MG63 (cell line): ENCODE measurements at regions not wholly inside any gene's neighbourhood (a gene's known extent, or its start where the extent isn't known, plus 50 kb on each side); places are given as distances from the start of the nearest gene placed in this dataset.
A peak's percentile ranks its signal among the peaks of the same experiment; 100 is the strongest.

Source experiments
- DNase-seq: peaks from one replicate; pipeline ENCODE4 v3.0.0-alpha.2; 2020
- H3K27me3 ChIP-seq: fragments of 250-450 bp; sonication (Bioruptor Pico); 2 replicates; pipeline ENCODE4 v1.5.1; 2020; ENCODE audit warnings: mild to moderate bottlenecking, moderate library complexity
- H3K36me3 ChIP-seq: fragments of 250-450 bp; sonication (Bioruptor Pico); 2 replicates; pipeline ENCODE4 v1.5.1; 2020; ENCODE audit warnings: mild to moderate bottlenecking, moderate library complexity
- H3K4me3 ChIP-seq: fragments of 250-450 bp; sonication (Bioruptor Pico); 2 replicates; pipeline ENCODE4 v1.5.1; 2020; ENCODE audit warnings: mild to moderate bottlenecking, moderate library complexity
- H3K9me3 ChIP-seq: fragments of 250-450 bp; sonication (Bioruptor Pico); 2 replicates; pipeline ENCODE4 v1.5.1; 2020; ENCODE audit warnings: mild to moderate bottlenecking, moderate library complexity

- no peaks in the 10 kb centered on the region for H3K36me3 ChIP-seq
- DNase-seq, result peak; percentile 52
- no peaks in the 10 kb centered on the region for H3K9me3 ChIP-seq
- H3K27me3 ChIP-seq, result no peaks in the 10 kb centered on the region
- H3K4me3 ChIP-seq, result no peak overlapping the region
Measured at GRCh38 chr1:226816576-226816975, 53.8 kb upstream of the PSEN2 start.

- Histone ChIP-seq H3K4me3 (no peak overlapping the region), H3K27me3 (no peaks in the 10 kb centered on the region), H3K9me3 (no peaks in the 10 kb centered on the region), H3K36me3 (no peaks in the 10 kb centered on the region)
- DNase-seq, result peak; percentile 90
Measured at GRCh38 chr1:226814751-226815537, 55.5 kb upstream of the PSEN2 start.

GRCh38 chr1:226813671-226814591, 56.5 kb upstream of the PSEN2 start:
- Histone ChIP-seq H3K4me3 (no peak overlapping the region), H3K9me3 (no peaks in the 10 kb centered on the region), H3K27me3 (no peaks in the 10 kb centered on the region), H3K36me3 (no peaks in the 10 kb centered on the region)
- no peak for DNase-seq

- Histone ChIP-seq H3K9me3 (no peaks in the 10 kb centered on the region), H3K4me3 (no peak overlapping the region), H3K27me3 (no peaks in the 10 kb centered on the region), H3K36me3 (no peaks in the 10 kb centered on the region)
- DNase-seq, result no peak
Measured at GRCh38 chr1:226810681-226811080, 59.7 kb upstream of the PSEN2 start.

- H3K36me3 ChIP-seq, result no peaks in the 10 kb centered on the region
- no peaks in the 10 kb centered on the region for H3K9me3 ChIP-seq
- H3K4me3 ChIP-seq, result no peak overlapping the region
- peak; percentile 91 for DNase-seq
- H3K27me3 ChIP-seq, result no peaks in the 10 kb centered on the region
Measured at GRCh38 chr1:226809785-226810571, 60.4 kb upstream of the PSEN2 start.

DNA sequence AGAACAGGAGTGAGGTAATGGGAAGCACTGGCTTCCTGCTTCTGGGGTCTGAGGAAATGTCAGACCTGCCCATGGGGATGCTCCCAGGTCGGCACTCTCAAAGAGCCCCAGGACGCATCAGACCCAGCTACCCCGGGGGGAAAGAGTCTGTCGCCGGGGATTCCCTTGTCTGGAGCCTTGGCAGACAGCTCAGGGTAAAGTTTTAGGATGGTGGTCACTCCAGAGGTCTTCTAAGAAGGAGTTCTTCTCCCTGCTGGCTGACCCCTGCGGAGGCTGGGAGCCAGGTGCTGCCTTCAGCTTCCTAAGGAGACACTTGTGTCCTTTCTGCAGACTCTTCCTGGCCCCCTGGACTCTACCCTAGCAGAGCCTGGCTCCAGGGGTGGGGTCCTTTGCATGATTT, 61.9 kb upstream of the PSEN2 start:
- H3K27me3 ChIP-seq, result no peaks in the 10 kb centered on the region
- no peak for DNase-seq
- no peaks in the 10 kb centered on the region for H3K36me3 ChIP-seq
- no peaks in the 10 kb centered on the region for H3K9me3 ChIP-seq
- H3K4me3 ChIP-seq, result no peak overlapping the region

GRCh38 chr1:226806988-226807387, 63.4 kb upstream of the PSEN2 start:
- H3K9me3 ChIP-seq, result no peaks in the 10 kb centered on the region
- no peak overlapping the region for H3K4me3 ChIP-seq
- H3K27me3 ChIP-seq, result no peaks in the 10 kb centered on the region
- DNase-seq, result no peak
- no peaks in the 10 kb centered on the region for H3K36me3 ChIP-seq

DNA sequence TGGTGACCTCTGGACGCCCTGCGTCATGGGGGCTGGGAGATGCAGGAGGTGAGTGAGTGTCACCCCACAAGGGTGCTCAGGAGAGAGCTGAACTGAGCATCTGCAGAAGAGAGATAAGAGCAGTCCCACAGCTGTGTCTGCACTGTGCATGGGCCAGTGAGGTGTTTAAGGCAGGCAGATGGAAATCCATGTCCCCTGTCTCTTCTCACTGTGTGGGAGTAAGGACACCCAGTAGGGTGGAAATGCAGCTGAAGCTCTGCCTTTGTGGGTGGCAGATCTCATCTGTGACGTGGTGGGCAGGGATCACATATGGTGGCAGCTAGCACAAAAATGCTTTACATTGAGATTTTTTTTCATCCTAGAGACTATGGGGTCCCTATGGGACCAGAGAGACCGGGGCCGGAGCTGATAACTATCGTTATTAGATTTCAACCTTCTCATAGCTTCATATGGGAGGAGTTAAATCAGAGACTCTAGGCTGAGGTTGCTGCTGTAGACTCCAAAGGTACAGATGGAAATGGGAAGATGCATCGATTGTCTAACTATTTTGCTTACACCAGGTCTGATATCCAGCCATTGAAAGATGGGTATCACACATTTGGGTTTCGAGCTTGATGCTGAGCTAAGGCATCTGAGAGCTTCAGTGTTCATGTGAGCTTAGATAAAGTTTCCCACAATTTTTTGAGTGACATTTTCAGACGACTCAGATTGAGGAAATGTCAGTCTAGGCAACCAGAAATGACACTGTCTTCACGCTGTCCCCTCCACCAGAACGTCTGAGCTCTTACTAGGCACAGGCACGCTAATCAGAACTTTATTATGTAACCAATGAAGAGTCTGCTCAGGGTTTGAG, 65.3 kb upstream of the PSEN2 start:
- no peaks in the 10 kb centered on the region for H3K27me3 ChIP-seq
- H3K36me3 ChIP-seq, result no peaks in the 10 kb centered on the region
- no peak overlapping the region for H3K4me3 ChIP-seq
- DNase-seq, result no peak
- no peaks in the 10 kb centered on the region for H3K9me3 ChIP-seq

DNA sequence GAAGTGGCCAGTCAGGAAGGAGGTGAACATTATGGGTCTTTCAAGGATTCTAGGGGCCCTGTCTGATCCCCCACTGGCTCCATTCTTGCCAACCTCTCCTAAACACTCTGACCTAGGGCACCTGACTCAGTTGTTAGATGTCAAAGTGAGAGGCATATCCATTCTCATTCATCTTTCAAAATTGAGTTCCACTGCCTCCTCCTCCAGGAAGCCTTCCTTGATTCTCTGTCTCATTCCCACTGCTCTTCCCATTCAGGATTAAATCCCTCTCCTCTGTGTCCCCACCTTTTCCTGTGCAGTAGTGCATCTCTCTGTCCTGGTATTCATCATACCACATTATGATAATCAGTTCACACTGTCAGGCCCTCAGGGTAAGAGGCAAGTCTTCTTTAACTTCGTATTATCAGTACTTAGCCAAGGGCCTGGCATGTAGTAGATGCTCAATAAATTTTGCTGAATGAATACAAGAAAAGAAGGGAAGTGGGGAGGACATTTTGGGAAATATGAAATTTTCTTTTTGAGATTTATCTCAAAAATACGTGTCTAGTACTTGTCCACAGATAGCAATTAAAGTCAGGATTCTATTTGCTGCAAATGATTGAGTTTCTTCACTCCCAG, 61.8 kb upstream of the ITPKB start:
- H3K36me3 ChIP-seq, result no peaks in the 10 kb centered on the region
- no peak overlapping the region for H3K4me3 ChIP-seq
- no peaks in the 10 kb centered on the region for H3K27me3 ChIP-seq
- H3K9me3 ChIP-seq, result no peaks in the 10 kb centered on the region
- DNase-seq, result no peak

- DNase-seq, result no peak
- H3K9me3 ChIP-seq, result no peaks in the 10 kb centered on the region
- H3K36me3 ChIP-seq, result no peaks in the 10 kb centered on the region
- H3K4me3 ChIP-seq, result no peak overlapping the region
- H3K27me3 ChIP-seq, result no peaks in the 10 kb centered on the region
Measured at GRCh38 chr1:226799634-226800281, 60.7 kb upstream of the ITPKB start.

DNA sequence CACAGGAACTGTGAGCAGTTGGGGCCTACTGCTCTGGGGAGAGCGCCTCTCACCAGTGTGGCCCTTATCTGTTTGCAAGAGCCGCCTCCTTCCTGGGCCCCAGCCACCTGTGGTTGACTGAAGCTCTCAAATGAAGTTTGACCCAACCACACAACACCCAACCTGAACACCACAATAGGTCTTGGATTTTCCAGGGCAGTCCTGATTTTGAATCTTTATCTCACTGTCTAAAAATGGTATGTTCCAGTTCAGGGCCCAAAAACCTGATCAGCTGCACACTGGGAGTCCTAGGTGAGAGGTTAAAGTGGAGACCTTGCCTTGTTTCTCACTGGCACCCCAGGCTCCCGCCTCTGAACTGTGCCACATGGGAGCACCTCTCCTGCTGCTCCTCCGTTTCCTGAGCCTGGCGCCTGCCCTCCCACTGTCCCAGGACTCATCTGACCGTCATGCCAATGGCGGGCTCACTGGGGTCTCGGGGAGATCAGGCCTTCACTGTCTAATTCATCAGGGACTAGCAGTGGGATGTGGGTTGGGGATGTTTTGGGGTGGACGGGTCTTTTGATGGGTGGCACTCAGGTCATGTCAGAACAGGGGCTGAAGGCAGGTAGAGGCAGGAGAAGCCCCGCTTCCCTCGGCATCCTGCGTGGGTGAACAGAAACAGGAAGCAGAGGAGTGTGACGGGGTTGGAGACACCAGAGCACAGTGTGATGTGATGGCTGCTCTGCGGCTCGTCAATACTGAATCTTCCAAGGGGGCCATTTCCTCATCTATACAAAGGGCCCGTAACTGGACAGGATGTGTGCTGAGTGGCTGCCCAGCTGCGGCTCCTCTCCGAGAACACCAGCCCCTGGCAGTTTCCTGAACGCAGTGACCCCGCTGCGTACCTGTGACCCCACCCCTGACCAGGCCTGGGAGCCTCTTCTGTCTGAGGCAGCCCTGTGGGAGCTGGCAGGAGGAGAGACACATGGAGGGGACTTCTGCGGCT, 59.6 kb upstream of the ITPKB start:
- no peak overlapping the region for H3K4me3 ChIP-seq
- no peak for DNase-seq
- no peaks in the 10 kb centered on the region for H3K9me3 ChIP-seq
- H3K36me3 ChIP-seq, result no peaks in the 10 kb centered on the region
- H3K27me3 ChIP-seq, result no peaks in the 10 kb centered on the region

GRCh38 chr1:226797151-226797550, 58.1 kb upstream of the ITPKB start:
- Histone ChIP-seq H3K27me3 (no peaks in the 10 kb centered on the region), H3K9me3 (no peaks in the 10 kb centered on the region), H3K36me3 (no peaks in the 10 kb centered on the region), H3K4me3 (no peak overlapping the region)
- DNase-seq, result no peak

- Histone ChIP-seq H3K27me3 (no peaks in the 10 kb centered on the region), H3K9me3 (no peaks in the 10 kb centered on the region), H3K36me3 (no peaks in the 10 kb centered on the region), H3K4me3 (no peak overlapping the region)
- DNase-seq, result no peak
Measured at GRCh38 chr1:226793620-226794276, 54.7 kb upstream of the ITPKB start.

DNA sequence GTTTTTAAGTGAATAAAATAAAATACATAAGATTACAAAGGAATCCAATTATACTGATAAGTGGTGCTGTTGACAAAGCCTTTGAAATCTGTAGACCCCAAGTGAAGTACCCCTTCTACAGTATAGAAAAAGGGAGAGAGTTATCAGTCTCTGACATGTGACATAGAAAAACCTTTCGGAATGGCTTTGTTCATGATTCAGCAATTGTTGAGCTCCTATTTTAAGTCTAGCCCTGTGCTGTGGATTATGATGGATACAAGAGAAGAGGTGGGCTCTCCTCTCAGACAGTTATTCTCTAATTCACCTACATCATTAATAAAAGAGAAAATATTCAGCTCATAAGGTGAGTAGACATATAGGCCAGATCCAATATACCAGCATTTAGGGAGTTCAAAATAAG, 53.3 kb upstream of the ITPKB start:
- Histone ChIP-seq H3K4me3 (no peak overlapping the region), H3K27me3 (no peaks in the 10 kb centered on the region), H3K36me3 (no peaks in the 10 kb centered on the region), H3K9me3 (no peaks in the 10 kb centered on the region)
- DNase-seq, result no peak
